ENCODE measurements at regions not wholly inside any gene's neighbourhood (a gene's known extent, or its start where the extent isn't known, plus 50 kb on each side); places are given as distances from the start of the nearest gene placed in this dataset.
"Not testable (repeated sequence)": the region's sequence is repeated elsewhere in the genome, so short reads cannot be mapped to it uniquely, and the experiment has no call there.

GRCh38 chr13:50427511-50427910, 412.3 kb downstream of the KCNRG start:
- TF ChIP-seq POLR2A, CTCF (IDR thresholded peaks at IDR 0.05): not testable (repeated sequence)

Data from body of pancreas (tissue), 4 donors.